GM23248 (cell line): ENCODE measurements at regions not wholly inside any gene's neighbourhood (a gene's known extent, or its start where the extent isn't known, plus 50 kb on each side); places are given as distances from the start of the nearest gene placed in this dataset.

ENCODE experiments used
- EZH2 ChIP-seq: fragments of 200-600 bp; sonication (generic); IDR thresholded peaks from 2 replicates; pipeline ENCODE4 v1.6.1; 2018; ENCODE audit warnings: antibody characterized with exemption, mild to moderate bottlenecking; ENCODE audit not compliant: insufficient read depth, poor library complexity, severe bottlenecking
- EZH2phosphoT487 ChIP-seq: fragments of 200-600 bp; sonication (generic); IDR thresholded peaks from 2 replicates; pipeline ENCODE4 v1.6.1; 2018; ENCODE audit warnings: antibody characterized with exemption, moderate library complexity, mild to moderate bottlenecking, low read depth; ENCODE audit not compliant: insufficient read depth

GRCh38 chr14:56887216-56887615, 76.9 kb upstream of the OTX2 start:
- no peak for TF ChIP-seq EZH2phosphoT487
- no peak for TF ChIP-seq EZH2
